GM23248 (cell line): ENCODE measurements at regions not wholly inside any gene's neighbourhood (a gene's known extent, or its start where the extent isn't known, plus 50 kb on each side); places are given as distances from the start of the nearest gene placed in this dataset.

Source experiments
- EZH2 ChIP-seq: fragments of 200-600 bp; sonication (generic); IDR thresholded peaks from 2 replicates; pipeline ENCODE4 v1.6.1; 2018; ENCODE audit warnings: antibody characterized with exemption, mild to moderate bottlenecking; ENCODE audit not compliant: insufficient read depth, poor library complexity, severe bottlenecking
- EZH2phosphoT487 ChIP-seq: fragments of 200-600 bp; sonication (generic); IDR thresholded peaks from 2 replicates; pipeline ENCODE4 v1.6.1; 2018; ENCODE audit warnings: antibody characterized with exemption, moderate library complexity, mild to moderate bottlenecking, low read depth; ENCODE audit not compliant: insufficient read depth

DNA sequence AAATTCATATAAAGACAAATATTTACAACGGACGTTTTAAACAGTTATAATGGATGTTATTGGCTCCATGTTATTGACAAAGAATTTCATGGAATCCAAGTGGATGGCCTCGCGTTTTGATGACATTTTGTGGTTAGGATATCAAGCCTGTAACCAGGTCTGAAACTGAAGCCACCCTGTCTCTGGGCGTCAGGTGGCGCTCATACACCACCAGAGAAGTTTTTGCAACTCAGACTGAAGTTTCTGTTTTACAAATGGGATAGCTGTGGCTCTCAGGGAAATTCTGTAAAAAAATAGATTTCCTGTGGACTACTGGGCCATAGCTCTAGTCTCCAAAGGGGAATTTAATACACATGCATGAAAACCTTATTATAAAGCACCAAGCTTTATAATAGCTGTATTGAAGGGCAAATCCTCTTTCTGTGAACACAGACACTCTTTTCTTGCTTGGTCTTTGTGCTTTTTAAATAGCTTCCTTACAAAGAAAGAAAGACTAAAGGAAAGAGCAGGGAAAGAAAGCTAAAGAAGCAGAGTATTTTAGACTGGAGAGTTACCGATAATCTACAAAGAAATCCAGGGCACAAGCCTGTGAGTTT is 86.7 kb downstream of the C18orf54 start:
- TF ChIP-seq EZH2 (no peak), EZH2phosphoT487 (no peak)
